HG02623 (cell line): ENCODE measurements at regions not wholly inside any gene's neighbourhood (a gene's known extent, or its start where the extent isn't known, plus 50 kb on each side); places are given as distances from the start of the nearest gene placed in this dataset.

Experiments used
- ATAC-seq: cut with Tn5 transposase; IDR thresholded peaks from one replicate; pipeline ENCODE4 v1.9.1; 2021; ENCODE audit warnings: moderate library complexity; ENCODE audit not compliant: unreplicated experiment

DNA sequence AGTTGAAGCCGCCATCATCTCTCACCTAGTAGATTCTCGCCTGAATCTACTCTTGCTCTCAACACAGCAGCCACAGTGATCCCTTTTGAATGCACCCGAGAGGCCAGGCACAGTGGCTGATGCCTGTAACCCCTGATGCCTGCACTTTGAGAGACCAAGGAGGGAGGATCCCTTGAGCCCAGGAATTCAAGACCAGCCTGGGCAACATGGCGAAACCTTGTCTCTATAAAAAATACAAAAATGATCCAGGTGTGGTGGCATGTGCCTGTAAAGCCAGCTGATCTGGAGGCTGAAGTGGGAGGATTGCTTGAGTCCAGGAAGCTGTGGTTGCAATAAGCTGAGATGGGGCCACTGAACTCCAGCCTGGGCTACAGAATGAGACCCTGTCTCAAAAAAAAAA is 60.3 kb upstream of the EML4 start:
- no peak for ATAC-seq

DNA sequence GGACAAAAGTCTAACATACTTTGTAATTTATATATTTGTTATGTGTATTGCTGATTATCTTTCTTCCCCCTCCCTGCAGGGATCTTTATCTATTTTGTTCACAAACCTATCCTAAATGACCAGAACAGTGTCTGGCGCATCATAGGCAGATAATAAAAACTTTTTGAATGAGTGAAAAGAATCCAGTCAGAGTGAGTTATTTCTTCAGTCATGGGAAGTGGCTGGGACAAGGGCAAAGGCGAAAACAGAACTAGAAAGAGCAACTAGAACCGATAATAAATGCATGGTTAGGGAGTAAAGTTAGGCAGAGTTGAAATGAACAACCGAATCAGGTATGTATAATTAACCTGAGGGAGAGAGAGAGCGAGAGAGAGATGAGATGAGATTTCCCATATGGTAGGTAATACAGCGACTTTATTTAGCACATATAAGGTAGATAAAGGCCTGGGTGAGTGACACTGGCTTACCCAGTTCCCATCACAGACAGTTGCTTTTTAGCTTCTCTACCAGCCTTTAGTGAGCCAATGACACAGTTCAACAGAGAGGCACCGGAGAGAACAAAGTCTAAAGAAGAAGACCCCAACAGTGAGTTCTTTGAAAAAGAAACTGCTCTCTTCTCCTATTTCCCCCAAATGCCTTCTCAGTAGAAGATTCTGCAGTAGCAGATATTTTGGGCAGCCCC is 59.1 kb upstream of the EML4 start:
- ATAC-seq: no peak

DNA sequence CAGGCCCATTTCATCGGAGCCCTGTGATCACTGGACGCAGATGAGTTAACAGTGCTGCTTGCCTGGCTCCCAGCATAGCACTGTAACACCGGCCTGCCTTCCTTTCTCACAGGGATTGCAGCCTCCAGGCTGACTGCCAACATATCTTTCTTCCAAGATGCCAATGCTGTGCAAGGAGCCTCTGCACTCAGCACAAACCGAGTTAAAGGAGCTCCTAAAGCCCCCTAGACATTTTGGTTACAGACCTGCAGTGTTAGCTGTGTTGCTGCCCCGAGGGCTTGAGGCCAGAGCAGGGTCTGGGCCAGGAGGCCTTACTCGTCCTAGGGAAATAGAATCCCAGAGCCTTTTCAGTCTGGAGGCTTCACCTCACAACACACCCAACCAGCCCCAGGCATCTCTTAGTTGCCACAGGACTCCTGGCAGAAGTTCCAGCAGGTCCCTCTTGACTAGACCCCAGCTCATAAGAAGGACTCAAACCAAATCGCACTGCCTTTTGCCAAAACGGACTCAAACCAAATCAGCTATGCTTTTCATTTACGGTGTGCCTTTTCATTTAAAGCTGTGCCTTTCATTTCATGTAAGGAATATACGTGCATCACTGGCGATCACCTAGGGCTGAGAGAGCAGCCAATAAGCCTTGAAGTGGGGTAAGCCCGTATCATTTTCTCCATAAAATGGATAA is 58.4 kb upstream of the EML4 start:
- ATAC-seq: no peak

DNA sequence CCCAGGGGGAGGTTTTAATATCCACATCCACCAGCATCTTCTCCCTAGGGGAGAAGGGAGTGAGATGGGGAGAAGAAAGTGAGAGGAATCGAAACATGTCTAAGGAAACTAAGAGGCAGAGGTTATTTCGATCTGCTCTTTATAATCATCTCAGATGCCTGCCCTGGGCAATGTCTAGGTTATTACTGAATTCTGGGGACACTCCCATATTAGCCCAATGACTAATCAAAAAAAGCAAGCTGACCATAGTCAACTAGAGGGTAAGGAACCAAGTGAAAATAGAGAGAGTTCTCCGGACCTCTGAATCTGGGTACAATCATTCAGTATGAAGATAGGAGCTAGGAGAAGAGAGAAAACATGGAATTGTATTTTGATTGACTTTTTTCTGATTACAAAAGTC is 56.7 kb upstream of the EML4 start:
- no peak for ATAC-seq

DNA sequence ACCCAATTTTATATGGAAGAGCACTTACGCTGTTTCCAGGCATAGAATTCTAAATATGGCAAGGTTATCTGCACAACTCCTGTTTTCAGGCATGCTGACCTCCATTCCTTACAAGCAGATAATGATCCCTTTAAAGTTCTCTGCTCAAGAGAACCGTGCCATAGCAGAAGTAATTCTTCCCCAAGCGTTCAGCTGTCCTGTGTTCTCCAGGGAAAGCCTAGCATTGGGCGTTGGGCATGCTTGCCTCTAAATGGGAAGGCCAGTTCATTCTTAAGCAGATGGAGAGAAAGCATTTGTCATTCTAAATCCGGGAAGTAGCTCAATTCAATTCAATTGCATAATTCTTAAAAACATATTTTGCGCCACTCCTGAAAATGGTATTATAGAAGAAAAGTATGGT is 55.7 kb upstream of the EML4 start:
- ATAC-seq: no peak

DNA sequence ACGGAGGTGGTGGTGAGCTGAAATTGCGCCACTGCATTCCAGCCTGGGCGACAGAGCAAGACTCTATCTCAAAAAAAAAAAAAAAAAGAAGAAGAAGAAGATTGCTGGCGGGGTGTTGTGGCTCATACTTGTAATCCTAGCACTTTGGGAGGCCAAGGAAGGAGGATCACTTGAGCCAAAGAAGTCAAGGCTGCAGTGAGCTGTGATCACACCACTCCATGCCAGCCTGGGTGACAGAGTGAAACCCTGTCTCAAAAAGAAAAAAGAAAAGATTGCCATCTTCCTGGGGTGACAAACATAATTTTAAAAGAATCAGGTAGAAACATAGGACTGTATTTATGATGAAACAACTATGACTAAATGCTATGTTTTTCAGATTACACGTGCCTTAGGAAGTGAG is 55.1 kb upstream of the EML4 start:
- no peak for ATAC-seq

DNA sequence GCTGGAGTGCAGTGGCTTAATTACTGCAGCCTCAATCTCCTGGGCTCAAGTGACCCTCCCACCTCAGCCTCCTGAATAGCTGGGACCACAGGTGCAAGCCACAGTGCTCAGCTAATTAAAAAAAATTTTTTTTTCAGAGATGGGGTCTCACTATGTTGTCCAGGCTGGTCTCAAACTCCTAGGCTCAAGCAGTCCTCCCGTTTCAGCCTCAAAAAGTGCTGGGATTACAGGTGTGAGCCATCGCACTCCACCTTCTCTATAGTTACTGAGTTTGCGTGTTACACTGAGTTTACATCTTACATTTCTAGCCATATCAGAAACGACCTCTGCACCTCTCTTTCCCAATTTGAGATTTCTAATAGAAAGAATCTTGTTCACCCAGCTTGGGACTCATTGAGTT is 53.6 kb upstream of the EML4 start:
- ATAC-seq: no peak

DNA sequence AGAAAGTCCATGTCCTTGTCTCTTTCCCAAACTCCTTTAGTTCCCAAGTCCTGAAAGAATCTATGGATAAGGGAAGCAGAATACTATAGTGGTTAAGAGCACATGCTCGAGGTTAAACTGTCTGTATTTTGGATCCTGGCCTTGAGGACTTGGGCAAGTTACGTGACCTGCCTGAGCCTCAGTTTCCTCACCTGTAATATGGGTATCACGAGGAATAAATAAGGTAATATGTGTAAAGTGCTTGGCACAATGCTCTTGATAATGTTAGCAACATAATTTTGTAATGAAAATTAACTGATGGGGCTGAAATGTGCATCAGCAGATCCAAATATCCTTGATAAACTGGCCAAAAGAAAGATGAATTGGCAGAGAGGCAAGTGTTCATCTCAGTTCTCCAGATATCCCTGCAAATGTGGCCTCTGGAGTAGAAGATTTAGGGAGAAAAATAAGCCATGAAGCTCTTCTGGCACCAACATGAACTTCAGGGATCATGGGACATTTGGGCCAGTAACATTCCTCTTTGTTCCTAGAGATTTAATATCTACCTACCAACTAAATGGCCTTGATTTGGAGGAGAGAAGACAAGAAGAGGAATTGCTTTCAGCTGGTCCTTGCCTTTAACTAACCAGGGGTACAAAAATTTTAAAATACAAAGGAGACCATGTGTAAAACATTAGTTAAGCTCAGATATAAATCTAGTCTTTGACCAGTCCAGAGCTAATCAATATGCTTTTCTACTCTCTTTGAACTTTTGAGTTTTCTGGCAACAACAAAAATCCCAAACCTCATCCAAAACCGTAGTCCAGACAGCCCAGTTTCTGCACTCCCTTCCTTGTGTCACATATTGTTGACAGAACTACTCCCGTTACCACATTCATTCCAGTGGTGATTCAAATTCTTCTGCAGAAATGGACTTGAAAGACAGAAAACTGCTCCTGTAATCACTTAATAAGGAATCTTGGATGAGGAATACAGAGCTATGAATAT is 52.7 kb upstream of the EML4 start:
- ATAC-seq: no peak

DNA sequence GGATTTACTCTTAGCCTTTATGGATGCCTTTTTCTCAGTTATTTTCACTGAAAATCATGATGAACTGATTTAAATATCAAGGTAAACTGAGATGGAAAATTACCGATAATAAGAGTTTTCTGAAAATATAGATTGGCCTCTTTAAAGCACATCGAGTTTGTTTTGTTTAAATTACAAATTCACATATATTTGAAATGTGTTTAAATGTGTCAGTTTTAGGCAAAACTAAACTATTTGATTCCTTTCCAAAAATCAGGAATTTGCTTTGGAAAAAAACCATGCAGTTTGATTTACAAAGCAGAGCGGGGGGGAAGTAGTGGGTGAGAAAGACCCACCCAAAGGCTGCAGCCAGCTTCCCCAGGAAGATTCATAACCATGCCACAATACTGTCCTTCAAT is 52.0 kb upstream of the EML4 start:
- ATAC-seq: no peak

DNA sequence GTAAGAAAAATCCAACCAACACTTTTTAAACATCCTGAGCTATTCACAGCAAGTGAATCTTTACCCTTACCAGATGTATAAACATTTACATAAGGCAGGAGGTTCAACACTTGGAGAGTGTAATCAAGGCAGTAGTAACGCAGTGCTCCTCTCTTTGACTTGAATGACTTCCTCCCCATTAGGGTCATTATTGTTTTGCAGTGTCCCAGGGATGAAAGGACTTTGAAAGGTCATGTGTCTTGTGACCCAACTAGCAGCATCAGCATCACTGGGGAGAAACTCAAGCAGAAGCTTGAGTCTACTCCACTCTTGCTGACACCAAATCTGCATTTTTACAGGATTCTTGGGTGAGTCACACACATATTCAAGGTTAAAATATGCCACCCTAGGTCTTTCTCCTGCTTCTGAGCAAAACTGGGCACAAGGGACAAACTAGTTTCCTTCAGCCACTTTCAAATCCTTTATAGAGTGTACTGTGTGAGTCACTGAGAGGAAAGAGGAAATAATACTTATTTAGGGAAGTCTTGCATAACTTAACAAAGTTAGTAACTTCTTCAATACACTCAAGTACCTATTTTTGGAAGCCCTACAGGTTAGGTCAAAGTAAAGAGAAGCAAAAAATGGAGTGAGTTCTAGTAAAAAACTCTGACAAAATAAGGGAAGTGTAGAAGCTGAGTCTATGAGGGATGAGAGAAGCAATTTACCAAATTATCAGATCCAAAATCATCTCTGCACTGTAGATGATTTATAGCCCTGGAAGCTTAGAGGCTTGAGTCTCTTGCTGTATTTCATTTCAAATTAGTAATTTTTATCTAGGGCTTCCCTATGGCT is 51.0 kb upstream of the EML4 start:
- ATAC-seq: peak; percentile 93

DNA sequence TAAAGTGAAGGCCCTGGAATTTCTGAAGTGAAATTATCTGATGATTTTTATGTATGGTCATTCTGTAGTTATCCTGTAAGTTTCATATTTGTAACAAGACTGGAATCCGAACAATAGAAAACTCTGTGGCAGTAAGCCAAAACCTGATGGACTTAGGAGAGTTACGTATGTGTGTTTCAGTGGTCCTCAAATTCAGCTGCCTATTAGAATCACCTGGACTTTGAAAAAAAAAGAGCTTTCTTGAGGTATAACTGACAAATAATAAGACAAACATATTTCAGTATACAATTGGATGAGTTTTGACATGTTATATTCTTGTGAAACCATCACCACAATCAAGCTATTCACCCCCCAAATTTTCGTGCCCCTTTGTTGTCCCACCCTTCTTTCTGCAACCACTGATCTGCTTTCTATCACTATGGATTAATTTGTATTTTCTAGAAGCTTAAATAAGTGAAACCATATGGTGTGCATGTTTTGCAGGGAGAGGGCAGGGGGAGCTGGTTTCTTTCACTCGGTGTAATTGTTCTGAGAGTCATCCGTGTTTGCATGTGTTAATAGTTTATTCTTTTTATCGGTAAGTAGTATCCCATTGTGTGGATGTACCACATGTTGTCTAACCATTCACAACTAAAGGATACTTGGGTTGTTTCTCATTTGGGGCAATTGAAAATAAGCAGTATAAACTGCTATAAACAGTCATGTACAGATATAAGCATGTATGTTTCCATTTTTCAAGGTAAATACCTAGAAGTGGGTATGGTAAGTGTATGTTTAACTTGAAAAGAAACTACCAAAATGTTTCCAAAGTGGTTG is 50.2 kb upstream of the EML4 start:
- no peak for ATAC-seq
